ENCODE measurements at regions not wholly inside any gene's neighbourhood (a gene's known extent, or its start where the extent isn't known, plus 50 kb on each side); places are given as distances from the start of the nearest gene placed in this dataset.
A peak's percentile ranks its signal among the peaks of the same experiment; 100 is the strongest.

DNA sequence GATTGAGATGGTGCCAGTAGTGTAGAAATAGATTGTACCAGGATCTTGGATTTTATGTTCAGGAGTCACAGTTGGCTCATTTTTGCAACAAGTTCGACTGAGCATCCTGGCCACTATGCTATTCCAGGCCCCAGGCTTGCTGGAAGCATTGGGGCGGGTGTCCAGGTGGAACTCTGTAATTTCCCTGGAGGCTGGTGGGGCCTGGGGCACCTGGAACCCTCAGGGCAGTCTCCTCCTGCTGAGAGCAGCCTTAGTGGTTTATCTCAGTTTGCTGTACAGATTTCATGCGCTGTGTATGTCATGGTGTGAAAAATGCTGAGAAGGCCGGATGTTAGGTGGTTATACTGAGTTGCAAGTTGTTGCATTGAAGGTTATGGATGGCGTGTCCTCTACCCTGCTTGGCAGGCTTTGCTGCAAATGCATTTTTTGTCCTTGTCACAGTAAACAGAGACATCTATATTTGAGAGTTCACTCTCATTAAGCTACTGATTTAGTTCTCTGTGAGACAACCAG lies 135.1 kb upstream of the MYLIP start:
- DNase-seq, result no peak

DNA sequence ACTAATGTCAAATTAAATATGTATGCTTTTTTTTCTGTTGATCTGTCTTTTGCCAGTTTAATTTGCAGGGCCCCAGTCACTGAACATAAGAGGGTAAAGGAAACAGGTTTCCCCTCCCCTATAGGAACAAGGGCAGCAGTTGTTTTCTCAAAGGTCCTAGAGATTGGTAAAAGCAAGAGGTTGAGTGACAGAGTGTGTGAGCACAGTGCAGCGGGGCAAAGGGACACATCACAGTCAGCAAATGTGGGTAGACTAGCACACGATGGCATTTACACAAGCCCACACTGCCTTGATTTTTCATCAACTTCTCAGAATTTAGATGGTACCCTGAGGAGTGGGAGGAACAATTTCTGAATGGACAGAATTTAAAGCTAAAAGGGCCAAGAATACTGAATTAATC lies 138.7 kb upstream of the MYLIP start:
- no peak for DNase-seq

DNA sequence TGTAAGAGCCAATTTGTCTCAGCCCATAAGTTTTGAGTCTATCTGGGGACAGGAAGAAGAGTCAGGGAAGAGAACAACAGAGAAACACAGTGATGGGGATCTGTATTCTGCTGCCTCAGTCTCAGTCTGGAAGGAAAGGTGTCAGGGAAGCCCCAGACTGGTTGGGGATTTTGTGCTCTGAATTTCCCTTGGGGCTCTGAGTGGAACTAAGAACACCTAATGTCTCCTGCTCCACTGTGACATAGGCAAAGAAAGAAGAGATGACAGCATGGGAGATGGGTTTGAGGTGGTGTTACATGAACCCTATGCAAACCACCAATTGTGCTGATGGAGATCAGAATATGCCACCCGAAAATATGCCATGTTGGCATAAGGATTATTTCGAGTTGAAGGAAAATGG lies 139.5 kb upstream of the MYLIP start:
- no peak for DNase-seq

DNA sequence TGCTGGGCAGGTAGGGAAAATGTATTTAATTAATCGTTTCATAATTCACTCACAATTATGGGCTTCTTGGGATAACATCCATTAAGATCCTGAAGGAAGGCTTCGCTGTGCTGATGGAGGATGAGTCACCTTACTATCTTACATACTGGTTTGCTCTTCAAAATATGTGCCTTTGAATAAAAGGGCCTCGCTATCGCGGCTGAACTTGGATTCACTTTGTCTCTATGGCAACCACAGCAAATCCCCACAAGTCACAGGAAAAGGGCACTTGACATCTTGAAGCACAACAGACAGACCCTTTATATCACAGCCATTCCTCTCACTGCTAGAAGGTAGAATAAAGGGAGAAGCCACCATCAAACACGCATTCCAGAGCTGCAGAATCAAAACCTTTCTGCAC lies 141.3 kb upstream of the MYLIP start:
- peak; percentile 24 for DNase-seq

DNA sequence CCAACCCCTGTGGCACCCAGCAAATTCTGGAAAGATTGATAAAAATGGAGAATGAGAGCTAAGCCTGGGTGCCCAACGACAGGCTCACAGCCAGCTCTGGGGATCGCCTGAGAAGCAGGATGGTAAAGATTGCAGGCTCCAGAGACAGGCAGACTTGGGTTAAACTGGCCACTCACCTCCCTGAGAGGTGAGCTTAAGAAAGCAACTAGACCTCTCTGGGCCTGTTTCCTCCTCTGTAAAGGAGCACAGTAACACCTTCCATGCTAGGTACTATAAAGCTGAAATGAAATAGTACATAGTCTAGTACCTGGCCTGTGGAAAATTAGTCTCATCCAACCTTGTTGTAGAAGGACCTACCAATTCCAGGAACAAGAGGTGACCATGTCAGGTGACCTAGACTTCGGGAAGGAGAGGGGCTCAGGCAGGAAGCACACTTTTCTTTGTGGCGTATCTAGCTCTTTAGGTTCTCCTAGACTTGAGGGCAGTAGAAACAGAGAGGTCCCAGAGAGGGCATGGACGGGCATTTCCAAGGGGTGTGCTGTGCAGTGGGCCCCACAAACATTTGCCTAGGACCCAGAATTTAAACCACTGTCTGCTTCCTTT lies 142.8 kb upstream of the MYLIP start:
- DNase-seq, result no peak

DNA sequence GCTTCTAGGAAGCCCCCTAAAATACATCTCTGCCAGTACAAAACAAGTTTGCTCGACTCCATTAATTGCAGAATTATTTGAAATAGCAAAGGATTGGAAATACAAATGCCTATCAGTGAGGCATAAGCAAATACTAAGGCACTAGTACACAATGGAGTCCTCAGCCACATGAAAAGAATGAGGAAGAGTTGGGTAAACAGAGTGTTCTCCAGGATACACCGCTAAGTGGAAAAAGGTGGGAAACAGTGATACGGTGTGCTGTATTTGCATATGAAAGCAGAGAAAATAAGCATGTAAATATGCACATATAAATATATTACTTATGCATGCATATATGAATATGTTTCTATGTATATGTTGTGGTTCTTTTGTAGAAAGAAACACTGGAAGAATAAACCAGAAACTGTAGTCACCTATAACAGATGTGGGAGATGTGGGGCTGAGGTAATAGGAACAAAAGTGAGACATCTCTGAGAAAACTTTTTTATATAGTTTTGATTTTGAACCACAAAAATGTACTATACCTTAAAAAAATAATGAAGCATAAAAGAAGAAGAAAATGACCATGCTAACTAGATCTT lies 143.4 kb upstream of the MYLIP start:
- DNase-seq, result no peak

DNA sequence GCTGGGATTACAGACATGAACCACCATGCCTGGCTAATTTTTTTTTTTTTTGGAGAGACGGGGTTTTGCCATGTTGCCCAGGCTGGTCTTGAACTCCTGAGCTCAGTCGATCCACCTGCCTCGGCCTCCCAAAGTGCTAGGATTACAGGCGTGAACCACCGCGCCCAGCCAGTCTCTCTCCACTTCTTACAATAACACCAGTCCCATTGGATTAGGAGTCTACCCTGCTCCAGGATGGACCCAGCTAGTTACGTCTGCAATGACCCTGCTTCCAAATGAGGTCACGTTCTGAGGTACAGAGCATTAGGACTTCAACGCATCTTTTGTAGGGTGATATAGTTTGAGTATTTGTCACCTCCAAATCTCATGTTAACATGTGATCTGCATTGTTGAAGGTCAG lies 146.9 kb upstream of the MYLIP start:
- no peak for DNase-seq

DNA sequence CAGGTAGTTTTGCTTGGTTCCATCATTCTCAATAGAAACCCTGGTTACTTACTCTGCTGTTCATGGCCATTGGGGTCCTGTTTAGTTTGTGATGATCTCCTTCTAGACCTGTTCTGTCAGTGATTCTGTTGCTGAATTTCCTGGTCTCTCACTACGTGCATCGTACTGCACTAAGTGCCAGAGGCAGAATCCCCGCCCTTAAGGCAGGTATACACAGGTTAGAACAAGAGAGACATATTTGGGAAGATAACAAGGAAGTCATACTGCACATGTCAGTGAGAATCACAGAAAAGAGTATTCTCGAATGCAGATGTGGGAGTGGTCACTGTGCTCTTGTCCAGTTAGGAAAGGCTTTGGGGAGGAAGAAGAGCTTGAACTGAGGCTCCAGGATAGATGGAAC lies 148.1 kb upstream of the MYLIP start:
- no peak for DNase-seq

DNA sequence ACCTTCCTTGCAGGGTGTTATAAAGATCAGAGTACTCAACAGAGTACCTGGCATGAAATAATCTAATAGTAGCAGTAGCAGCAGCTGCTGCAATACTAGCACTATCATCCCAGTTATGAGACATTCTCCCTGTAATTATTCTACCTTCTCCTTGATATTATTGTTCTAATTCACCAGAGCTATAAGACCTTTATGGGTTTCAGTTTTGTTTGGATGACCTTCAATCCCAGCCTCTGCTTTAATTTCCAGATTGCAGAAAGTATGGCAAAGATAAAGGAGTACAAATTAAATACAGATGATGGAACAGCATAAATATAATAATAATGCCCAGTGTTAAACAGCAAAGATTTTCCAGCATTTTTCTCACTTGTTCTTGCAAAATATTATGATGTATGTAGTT lies 150.5 kb upstream of the MYLIP start:
- no peak for DNase-seq

DNA sequence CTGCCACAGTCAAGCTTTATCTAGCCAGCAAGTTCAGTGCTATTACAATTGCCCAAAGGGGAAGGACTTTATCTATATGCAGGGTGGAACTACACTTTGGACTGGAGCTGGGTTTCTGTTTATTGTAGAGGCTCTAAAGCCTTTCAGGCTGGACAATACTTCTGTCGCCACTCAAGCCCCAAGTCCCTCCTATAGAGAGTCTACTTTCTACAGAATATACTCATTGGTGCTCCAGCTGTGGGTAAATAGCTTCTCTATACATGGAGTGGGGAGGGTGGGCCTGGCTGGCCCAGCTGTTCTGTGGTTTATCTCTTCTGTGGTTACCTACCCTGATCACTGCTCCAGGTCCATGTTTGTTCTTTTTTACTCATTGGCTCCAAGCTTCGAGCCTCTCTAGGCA lies 151.8 kb upstream of the MYLIP start:
- peak; percentile 49 for DNase-seq

DNA sequence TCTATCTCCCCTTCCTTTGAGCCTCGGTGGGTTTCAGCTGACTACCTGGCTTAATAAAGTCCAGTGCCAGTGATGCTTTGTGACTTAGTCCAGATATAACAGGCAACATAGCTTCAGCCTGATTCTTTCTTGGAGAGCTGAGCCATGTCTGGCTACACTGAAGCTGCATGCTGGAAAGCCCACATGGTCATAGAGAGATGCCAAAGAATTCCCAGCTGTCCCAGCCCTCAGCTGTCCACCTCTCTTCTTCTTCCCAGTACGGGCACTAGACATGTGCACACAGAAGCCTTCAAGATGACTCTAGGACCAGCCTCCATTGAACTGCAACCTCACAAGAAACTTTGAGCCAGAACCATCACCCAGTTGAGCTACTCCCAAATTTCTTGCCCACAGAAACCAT lies 154.1 kb upstream of the MYLIP start:
- DNase-seq, result no peak

DNA sequence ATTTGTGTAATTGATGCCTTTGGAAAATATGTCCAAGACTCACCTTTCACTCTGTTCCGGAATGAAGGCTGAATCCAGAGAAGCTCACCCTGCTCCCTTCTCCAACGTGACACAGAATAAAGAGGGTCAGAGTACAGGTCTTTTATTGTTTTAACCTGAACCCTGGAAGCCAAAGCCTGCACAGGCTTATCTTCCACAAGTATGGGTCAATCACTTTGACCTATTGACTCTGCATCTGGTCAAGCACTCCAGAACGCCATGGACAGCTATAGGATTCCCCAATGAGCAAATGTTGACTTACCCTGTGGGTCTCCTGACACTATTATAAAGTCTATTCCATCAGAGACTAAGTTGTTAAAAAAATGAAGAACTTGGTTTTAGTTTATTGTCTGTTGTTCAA lies 158.4 kb upstream of the MYLIP start:
- DNase-seq, result no peak

DNA sequence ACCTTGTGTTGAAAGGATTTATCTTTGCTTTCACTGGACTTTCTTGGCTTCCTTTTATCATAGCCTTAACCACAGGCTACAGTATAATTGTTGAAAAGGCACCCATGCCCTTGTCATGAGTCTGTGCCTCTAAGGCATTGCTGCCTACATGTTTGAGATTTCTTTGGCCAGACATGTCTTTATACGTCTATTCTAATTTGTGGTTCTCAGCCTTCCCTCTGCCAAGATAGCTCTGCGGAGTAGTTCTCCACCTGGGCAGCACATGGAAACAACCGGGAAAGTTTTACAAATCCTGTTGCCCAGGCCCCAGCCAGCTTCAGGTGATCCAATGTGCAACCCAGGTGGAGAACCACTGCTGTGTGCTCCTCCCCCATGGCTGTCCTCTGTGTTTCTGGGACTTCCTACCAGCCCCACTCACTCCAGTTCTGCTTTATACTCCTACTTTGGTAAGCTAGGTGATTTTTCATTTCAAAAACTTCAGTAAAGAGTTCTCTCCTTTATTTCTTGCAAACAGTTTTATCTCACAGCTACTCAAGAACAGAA lies 159.6 kb upstream of the MYLIP start:
- no peak for DNase-seq

DNA sequence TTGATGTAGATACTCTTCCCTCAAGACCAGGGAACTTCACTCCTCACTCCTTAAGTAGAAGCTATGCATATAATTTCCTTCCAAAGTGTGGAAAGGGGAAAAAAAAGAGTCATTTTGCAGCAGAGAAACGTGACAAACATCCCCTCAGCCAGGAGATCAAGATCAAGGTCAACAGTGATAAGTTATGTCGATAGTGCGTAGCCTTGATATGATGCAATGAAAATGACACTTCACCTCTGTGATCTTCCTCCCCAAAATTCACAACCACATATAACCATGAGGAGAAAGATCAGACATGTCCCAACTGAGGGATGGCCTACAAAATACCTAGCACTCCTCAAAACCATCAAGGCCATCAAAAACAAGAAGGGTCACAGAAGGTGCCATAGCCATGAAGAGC lies 160.4 kb upstream of the MYLIP start:
- no peak for DNase-seq

DNA sequence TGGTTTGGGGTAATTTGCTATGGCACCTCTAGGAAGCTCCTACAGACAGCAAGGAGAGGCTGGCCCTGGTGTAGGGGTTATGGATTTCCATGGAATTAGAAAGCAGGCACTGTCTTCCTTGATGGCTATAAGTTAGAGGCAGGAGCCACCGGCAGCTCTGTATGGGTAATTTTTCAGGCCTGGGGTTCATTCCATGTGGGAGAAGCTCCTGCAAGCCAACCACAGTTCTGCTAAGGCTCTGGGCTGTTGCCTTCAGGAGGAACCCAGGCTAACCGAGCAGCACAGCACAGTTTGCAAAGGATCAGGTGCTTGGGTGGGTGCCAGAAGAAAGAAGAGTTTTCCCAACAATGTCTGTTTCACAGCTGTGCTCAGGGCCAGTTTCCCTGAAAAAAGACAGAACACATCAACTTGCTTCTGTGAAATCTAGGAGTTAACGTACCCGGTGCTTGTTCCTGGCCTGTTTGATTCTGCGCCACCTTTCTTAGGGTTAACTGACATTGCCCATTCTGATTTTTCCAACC lies 162.8 kb upstream of the MYLIP start:
- no peak for DNase-seq

DNA sequence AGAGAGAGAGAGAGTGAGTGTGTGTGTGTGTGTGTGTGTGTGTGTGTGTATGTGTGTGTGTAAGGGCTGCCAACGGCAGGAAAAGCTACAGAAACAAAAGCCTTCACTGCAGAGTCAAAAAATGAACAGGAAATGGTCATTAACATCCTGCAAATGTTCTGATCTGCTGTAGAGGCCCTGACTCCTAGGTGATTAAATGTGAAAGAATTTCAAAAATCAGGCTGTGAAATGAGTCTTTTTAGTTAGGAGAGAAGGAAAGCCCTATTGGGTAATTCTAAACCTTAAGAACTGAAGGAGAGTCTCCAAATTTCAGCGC lies 166.5 kb upstream of the MYLIP start:
- DNase-seq, result no peak

DNA sequence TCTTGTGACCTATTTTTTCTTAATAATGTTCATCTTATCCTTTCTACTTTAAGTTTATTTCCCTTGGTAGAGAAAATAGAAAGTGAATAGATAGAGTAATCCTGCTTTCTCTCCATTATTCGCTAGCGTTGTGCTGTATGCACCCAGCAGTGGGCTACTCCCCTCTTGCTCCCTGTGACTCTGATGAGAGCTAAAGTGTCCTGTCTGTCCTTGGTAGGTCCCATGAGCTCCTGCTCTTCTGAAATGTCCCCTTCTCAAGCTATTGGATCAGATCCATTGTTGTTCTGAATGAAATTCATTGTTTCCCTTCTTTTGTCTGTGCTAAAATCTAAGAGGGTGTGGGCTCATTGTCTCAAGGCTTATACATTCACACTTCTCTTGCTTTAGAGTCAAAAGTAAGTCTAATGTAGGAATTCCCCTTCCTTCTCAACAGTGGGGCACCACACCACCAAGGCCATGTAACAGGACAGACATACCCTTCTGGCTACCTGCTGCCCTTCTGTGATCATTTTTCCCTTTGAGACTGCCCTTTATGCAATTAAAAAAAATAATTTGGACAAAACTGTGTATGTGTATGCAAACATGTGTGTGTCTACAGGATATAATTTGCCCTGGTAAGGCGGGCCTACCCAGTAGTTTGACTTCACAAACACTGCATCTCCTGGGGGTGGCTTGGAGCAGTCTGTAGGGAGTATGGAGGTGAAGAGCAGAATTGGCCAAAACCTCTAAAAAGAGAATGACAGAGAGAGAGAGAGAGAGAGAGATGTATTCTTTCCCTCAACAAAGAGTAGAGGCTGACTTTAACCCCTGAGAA lies 167.0 kb upstream of the MYLIP start:
- DNase-seq, result no peak

DNA sequence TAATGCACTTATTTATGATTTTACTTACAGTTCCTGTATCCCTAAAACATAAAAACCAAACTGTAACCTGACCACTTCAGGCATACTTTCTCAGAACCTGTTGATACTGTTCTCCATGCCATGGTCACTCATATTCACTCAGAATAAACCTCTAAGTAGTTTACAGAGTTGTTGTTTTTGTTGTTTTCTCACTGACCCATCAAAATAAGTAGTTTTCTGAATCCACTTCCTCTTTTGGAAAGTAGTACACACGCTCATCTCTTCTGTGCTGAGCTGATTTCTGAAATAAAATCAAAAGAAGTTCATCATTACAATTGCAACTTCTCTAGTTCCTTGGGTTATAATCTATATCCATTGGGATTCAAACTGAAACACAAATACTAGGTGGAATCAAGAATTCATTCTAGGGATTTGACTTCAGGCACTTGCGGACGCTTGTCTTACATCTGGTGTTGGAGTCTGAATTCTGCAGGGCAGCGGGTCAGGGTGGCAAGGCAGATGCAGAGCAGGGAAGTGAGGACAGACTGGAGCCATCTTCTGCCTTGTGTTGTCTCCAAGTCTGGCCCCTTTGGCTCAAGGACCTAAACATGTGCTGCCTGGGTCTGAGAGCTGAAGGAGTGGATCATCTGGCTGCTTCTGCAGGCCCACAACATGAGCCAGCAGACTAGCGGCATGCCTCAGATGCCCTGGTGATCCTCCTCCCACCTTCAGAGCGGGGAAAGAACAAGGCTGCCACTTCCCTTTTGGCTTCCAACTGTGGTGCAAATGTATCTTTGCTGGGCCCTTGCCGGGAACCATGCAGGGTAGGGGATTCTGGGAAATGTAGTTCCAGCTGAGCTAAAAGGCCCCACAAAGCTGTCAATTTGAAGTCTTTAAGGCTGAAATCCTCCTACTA lies 167.9 kb upstream of the MYLIP start:
- peak; percentile 52 for DNase-seq

DNA sequence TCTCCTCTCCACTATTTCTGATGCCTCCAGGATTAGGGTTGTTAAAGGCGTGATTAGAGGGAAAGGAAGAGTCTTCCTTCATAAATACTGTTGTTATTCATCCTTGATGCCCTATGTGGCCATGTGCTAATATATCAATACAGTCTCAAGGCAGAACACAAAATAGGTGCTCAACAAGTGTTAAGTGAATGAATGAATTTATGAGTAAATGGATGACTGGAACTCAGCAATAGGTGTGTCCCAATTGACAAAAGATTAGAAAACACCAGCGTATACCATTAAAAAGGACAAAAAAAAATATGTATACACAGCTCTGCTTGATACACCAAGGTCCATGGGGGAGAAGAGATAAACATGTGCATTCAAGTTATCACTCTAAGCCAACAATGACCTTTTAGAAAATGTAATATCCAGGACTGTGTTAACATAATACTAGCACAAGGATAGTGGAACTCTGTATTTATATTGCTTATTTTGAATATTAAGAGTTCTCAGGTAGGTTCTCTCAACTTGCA lies 171.2 kb upstream of the MYLIP start:
- no peak for DNase-seq

DNA sequence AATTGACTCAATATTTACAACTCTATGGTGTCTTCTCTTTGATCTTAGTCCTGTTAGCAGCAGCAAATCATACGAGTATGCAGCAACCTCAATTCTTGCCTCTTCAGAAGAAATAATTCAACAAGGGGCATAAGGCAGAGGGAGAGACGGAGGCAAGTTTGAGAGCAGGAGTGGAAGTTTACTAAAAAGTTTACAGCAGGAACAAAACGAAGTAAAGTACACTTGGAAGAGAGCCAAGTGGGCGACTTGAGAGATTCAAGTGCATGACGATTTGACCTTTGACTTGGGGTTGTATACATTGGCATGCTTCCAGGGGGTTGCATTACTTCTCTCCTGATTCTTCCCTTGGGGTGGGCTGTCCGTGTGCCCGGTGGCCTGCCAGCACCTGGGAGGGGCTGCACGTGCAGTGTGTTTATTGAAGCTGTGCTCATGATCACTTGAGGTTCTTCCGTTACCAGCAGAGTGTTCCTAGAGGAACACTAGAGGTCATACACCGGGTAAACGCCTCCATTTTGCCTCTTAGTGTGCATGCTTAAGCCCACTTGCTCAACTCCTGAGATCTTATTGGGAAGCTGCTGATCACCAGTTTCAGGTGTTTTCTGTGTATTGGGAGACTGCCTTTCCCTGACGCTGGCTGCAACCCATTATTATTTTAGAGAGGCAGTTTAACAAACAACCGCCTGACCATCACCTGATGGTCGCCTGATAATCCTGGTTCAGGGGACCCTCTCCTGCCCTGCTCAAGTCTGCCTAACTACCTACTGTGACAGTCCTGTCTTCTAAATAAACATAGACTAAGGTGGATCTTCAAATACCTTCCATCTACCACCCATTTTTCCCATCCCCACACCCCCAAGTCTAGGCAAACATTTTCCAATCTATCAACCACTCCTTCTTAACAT lies 172.4 kb upstream of the MYLIP start:
- DNase-seq, result no peak

DNA sequence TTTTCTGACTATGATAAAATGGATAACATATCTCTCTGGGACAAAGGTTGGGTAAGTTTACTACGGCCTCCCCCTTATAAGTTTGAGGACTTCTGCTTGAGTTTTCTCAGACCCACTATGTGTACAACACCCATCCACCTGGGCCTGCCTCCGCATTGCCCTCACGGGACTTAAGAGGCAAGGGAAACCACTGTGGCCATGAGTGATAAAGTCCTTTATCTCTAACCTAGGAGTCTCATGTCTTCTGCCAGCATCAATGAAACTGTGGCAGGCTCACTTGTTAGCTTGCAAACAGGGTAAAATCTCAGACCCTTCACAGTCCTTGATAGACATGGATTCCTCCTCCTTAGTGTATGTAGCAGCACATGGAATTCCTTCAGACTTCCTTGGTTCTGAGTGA lies 173.4 kb upstream of the MYLIP start:
- DNase-seq, result no peak
